ENCODE measurements at regions not wholly inside any gene's neighbourhood (a gene's known extent, or its start where the extent isn't known, plus 50 kb on each side); places are given as distances from the start of the nearest gene placed in this dataset.

DNA sequence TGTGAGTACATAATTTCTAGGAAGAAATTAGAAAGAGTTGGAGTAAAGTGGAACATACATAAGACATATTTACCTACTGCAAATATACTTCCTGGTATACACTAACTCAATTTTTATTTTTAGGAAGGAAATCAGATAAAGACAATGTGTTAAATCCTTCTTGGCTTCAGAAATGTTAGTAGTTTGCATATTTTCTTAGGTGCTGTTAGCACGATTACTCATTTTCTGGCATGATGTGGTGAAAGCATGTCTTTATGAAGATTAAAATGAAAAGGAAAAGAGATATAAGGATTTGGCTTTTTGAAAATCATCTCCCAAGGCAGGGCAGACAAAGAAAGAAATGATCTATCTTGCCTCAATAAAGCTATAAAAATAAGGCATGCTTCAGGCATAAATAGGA lies 287.6 kb upstream of the E2F7 start:
- no peaks in the 10 kb centered on the region for H3K4me1 ChIP-seq
- H3K27me3 ChIP-seq = no peaks in the 10 kb centered on the region
- no peak overlapping the region for H3K4me3 ChIP-seq
- no peaks in the 10 kb centered on the region for H3K9me3 ChIP-seq
- H3K27ac ChIP-seq = no peak overlapping the region
- no peak for DNase-seq
- WGBS, 2 donors = 50 to 52% methylated on average over 1 of the region's 1 CpG
- ATAC-seq (ENCODE audit: low FRiP score in 2 of 2) = no peak
- H3K36me3 ChIP-seq = no peaks in the 10 kb centered on the region
- TF ChIP-seq, protein P1, sequence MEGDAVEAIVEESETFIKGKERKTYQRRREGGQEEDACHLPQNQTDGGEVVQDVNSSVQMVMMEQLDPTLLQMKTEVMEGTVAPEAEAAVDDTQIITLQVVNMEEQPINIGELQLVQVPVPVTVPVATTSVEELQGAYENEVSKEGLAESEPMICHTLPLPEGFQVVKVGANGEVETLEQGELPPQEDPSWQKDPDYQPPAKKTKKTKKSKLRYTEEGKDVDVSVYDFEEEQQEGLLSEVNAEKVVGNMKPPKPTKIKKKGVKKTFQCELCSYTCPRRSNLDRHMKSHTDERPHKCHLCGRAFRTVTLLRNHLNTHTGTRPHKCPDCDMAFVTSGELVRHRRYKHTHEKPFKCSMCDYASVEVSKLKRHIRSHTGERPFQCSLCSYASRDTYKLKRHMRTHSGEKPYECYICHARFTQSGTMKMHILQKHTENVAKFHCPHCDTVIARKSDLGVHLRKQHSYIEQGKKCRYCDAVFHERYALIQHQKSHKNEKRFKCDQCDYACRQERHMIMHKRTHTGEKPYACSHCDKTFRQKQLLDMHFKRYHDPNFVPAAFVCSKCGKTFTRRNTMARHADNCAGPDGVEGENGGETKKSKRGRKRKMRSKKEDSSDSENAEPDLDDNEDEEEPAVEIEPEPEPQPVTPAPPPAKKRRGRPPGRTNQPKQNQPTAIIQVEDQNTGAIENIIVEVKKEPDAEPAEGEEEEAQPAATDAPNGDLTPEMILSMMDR (IDR thresholded peaks at IDR 0.05) = no peak
- TF ChIP-seq POLR2AphosphoS5 (IDR thresholded peaks at IDR 0.05) (no peak), POLR2A (IDR thresholded peaks at IDR 0.05) (no peak)

DNA sequence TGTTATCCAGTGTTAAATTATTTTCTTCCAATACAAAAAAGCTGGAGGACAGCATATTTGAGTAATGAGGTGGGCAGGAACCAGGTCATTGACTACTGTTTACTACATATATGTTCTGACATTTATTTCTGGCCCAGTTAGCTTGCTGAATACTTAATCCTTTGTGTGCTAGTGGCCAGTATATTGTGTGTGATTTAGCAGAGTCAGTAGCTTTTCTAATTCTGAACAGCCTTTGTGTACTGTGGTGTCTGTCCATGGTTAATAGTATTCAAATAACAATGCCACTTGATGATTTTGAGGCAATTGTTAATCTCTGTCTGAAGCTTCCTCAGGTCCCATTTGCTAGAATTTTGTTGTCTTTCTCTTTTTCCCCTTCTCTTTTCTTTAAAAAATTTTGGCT lies 286.5 kb upstream of the E2F7 start:
- ATAC-seq (ENCODE audit: low FRiP score in 2 of 2) (no peak), DNase-seq (no peak)
- H3K27ac ChIP-seq = no peak overlapping the region
- TF ChIP-seq EP300 (IDR thresholded peaks at IDR 0.05) (no peak), POLR2A (IDR thresholded peaks at IDR 0.05) (no peak), POLR2AphosphoS5 (IDR thresholded peaks at IDR 0.05) (no peak)
- TF ChIP-seq, protein P1 (IDR thresholded peaks at IDR 0.05) = no peak
- no peak overlapping the region for H3K4me3 ChIP-seq
- no peaks in the 10 kb centered on the region for H3K9me3 ChIP-seq
- H3K36me3 ChIP-seq = no peaks in the 10 kb centered on the region
- H3K4me1 ChIP-seq = no peaks in the 10 kb centered on the region
- no peaks in the 10 kb centered on the region for H3K27me3 ChIP-seq

DNA sequence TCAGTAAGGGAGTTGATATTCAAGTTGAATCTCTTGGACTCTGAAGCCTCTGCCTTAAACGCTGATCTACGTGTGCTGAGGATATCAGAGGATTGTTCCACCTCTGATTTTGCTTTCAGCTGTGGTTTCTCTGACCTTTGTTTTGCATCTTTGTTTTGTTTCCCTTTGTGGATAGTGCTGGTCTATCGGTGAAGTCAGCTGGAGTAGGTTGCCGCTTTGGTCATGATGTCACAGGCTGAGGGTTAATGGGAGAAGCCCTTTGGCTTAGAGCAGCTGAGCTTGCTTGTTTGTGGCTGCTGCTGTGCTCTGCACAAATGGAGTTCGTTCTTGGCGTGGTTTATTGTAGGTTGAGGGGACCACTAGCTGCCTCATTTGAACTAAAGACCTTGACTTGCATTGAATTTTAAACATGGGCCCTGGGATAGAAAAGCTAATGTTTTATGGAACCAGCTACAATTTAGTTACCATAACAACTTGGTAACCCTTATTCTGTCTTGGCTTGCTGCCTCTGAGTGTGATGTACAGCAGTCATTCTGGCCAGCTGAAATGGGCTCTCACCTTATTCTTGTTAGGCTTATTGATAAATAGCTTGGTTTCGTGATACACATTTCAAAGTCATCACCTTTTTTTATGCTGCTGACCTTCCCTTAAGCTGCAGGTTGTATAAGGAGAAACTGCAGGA lies 284.5 kb upstream of the E2F7 start:
- ATAC-seq (ENCODE audit: low FRiP score in 2 of 2) (no peak), DNase-seq (no peak)
- no peaks in the 10 kb centered on the region for H3K9me3 ChIP-seq
- H3K4me1 ChIP-seq = peaks cover 0 to 6% (median 5%) of the 10 kb centered on the region in 4 donors
- 83 to 88% methylated on average over 7 of the region's 7 CpGs for WGBS, 2 donors
- H3K27ac ChIP-seq = no peak overlapping the region
- no peaks in the 10 kb centered on the region for H3K27me3 ChIP-seq
- H3K4me3 ChIP-seq = no peak overlapping the region
- TF ChIP-seq EP300 (IDR thresholded peaks at IDR 0.05) = no peak
- TF ChIP-seq, protein P1 (IDR thresholded peaks at IDR 0.05) = no peak
- TF ChIP-seq POLR2A (IDR thresholded peaks at IDR 0.05) = no peak
- TF ChIP-seq POLR2AphosphoS5 (IDR thresholded peaks at IDR 0.05) = no peak
- no peaks in the 10 kb centered on the region for H3K36me3 ChIP-seq

DNA sequence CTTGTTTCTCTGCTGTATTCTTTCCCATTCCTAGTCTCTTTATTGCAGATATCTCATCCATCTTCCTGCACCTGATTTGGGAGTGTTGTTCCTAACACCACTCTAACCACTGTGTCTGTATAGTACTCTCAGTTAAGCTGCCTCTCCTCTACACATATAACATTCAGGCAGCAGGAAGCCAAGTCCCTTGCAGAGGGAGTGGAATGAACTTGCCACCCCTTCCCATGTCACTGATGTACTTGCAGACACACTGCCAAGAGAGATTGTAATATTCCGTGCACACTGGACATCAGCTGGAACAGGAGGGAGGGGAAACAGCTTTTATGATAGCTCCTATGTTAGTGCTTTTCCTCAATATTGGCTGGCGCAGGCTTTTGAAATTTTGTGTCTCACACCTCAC lies 281.6 kb upstream of the E2F7 start:
- DNase-seq = no peak
- Histone ChIP-seq H3K9me3 (no peaks in the 10 kb centered on the region), H3K4me3 (no peak overlapping the region), H3K27me3 (no peaks in the 10 kb centered on the region), H3K27ac (no peak overlapping the region), H3K36me3 (no peaks in the 10 kb centered on the region), H3K4me1 (peaks cover 0 to 8% (median 5%) of the 10 kb centered on the region in 4 donors)
- no peak for TF ChIP-seq EP300 (IDR thresholded peaks at IDR 0.05)
- TF ChIP-seq, protein P1 (IDR thresholded peaks at IDR 0.05) = no peak
- no peak for TF ChIP-seq POLR2AphosphoS5 (IDR thresholded peaks at IDR 0.05)
- no peak for TF ChIP-seq POLR2A (IDR thresholded peaks at IDR 0.05)
- ATAC-seq (ENCODE audit: low FRiP score in 2 of 2) = no peak
- WGBS, 2 donors = 76 to 84% methylated on average over 2 of the region's 2 CpGs

DNA sequence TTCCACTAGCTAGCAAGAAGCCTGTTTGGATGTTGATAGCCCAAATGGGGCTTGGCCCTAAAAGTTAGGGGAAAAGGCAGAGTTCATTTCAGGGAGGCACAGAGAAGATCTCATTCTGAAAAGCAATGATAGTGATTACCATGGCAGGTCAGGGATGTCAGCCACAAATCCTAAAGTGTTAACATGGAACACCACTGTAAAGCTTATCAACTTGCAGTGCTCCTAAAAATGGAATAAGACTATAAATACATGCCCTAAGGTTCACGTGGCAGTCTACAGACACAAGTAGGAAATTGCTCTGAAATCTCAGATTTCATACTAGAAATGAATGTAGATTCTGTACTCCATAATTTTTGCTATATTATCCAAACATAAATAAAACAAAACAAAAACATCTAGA lies 280.0 kb upstream of the E2F7 start:
- no peak for TF ChIP-seq POLR2A (IDR thresholded peaks at IDR 0.05)
- TF ChIP-seq POLR2AphosphoS5 (IDR thresholded peaks at IDR 0.05) = no peak
- TF ChIP-seq, protein P1 (IDR thresholded peaks at IDR 0.05) = no peak
- no peak for TF ChIP-seq EP300 (IDR thresholded peaks at IDR 0.05)
- peaks cover 0 to 8% (median 5%) of the 10 kb centered on the region in 4 donors for H3K4me1 ChIP-seq
- DNase-seq (no peak), ATAC-seq (ENCODE audit: low FRiP score in 2 of 2) (no peak)
- H3K36me3 ChIP-seq = no peaks in the 10 kb centered on the region
- 59 to 82% methylated on average over 1 of the region's 1 CpG for WGBS, 2 donors
- no peaks in the 10 kb centered on the region for H3K27me3 ChIP-seq
- no peak overlapping the region for H3K4me3 ChIP-seq
- peak overlapping the region in 1 of 4 donors; percentile 35 for H3K27ac ChIP-seq
- no peaks in the 10 kb centered on the region for H3K9me3 ChIP-seq
